ENCODE measurements at regions not wholly inside any gene's neighbourhood (a gene's known extent, or its start where the extent isn't known, plus 50 kb on each side); places are given as distances from the start of the nearest gene placed in this dataset.

GRCh38 chr5:121288781-121289180 lies 562.9 kb upstream of the FTMT start:
- TF ChIP-seq CTCF (conservative IDR thresholded peaks at IDR 0.05) = no peak
- TF ChIP-seq EZH2 (IDR thresholded peaks at IDR 0.05; ENCODE audit: low read depth) = no peak
